ENCODE measurements at regions not wholly inside any gene's neighbourhood (a gene's known extent, or its start where the extent isn't known, plus 50 kb on each side); places are given as distances from the start of the nearest gene placed in this dataset.

GRCh38 chr11:47915374-47915773 lies 65.0 kb upstream of the PTPRJ start:
- no peak overlapping the region for H3K9ac ChIP-seq (ENCODE audit: insufficient read depth, low read depth, low read length)
- ATAC-seq, result peak; percentile 59
- H2AFZ ChIP-seq (ENCODE audit: low read length), result no peak overlapping the region
- CTCF ChIA-PET (ENCODE audit: low intra/inter-chr PET ratio, low total read pairs), result no interaction called here
- H3K27ac ChIP-seq (ENCODE audit: extremely low read length, insufficient read depth, low read length), result no peak overlapping the region
- peaks cover 47% of the 10 kb centered on the region for H3K4me1 ChIP-seq (ENCODE audit: insufficient read depth, low read length)
- peaks cover 0 to 3% of the 10 kb centered on the region in 2 experiments; a peak in 1 of 5 replicates for H3K27me3 ChIP-seq (ENCODE audit: control insufficient read depth in 1 of 2, insufficient read depth in 2 of 2, low read length in 2 of 2)
- peak overlapping the region; percentile 21 for H3K4me2 ChIP-seq (ENCODE audit: low read depth, low read length)
- H3K9me3 ChIP-seq (ENCODE audit: low read length), result no peaks in the 10 kb centered on the region
- H4K20me1 ChIP-seq (ENCODE audit: insufficient read depth, low read length), result no peaks in the 10 kb centered on the region
- peak; percentile 37 for DNase-seq (ENCODE audit: low spot score)
- H3K4me3 ChIP-seq (replicated peaks in 1 of 3; ENCODE audit: insufficient read depth in 1 of 3, low read depth in 2 of 3, low read length in 3 of 3), result no peak overlapping the region
- H3K79me2 ChIP-seq (ENCODE audit: insufficient read depth, low read length), result no peaks in the 10 kb centered on the region
- H3K36me3 ChIP-seq (replicated peaks in 1 of 2; ENCODE audit: control insufficient read depth in 1 of 2, insufficient read depth in 2 of 2, low read length in 2 of 2), result no peaks in the 10 kb centered on the region
- in situ Hi-C loops (cut with HindIII; ENCODE audit: extremely low pct_ligation_motif_present, low pct_unique_long_range_greater_than_20kb) (no loop called here), intact Hi-C loops (cut with micrococcal nuclease; ENCODE audit: unreplicated experiment) (no loop called here)
- BruUV-seq (replicated peaks), result no TSS peak
- WGBS (ENCODE audit: low lambda C conversion rate), result 3% methylated on average over 9 of the region's 9 CpGs
- FAIRE-seq, result no peak
- POLR2A ChIA-PET, result no interaction called here
- TF ChIP-seq ZNF615 (CRISPR knock-in tag; IDR thresholded peaks at IDR 0.05; ENCODE audit: borderline replicate concordance) (no peak), NFRKB (IDR thresholded peaks at IDR 0.05) (no peak), ZNF30 (CRISPR knock-in tag; IDR thresholded peaks at IDR 0.05) (no peak), EP300 (IDR thresholded peaks at IDR 0.05; ENCODE audit: low read depth in 2 of 2, low read length in 2 of 2) (no peak), EP300 (CRISPR knock-in tag; IDR thresholded peaks at IDR 0.05; ENCODE audit: borderline replicate concordance) (no peak), ZNF878 (CRISPR knock-in tag; IDR thresholded peaks at IDR 0.05) (no peak), ARID5B (CRISPR knock-in tag; IDR thresholded peaks at IDR 0.05) (peak; percentile 61), ZMYM4 (CRISPR knock-in tag; IDR thresholded peaks at IDR 0.05) (no peak), HNRNPLL (IDR thresholded peaks at IDR 0.05; ENCODE audit: low read depth, low read length, poor library complexity, severe bottlenecking) (no peak)
- TF ChIP-seq, protein P1, sequence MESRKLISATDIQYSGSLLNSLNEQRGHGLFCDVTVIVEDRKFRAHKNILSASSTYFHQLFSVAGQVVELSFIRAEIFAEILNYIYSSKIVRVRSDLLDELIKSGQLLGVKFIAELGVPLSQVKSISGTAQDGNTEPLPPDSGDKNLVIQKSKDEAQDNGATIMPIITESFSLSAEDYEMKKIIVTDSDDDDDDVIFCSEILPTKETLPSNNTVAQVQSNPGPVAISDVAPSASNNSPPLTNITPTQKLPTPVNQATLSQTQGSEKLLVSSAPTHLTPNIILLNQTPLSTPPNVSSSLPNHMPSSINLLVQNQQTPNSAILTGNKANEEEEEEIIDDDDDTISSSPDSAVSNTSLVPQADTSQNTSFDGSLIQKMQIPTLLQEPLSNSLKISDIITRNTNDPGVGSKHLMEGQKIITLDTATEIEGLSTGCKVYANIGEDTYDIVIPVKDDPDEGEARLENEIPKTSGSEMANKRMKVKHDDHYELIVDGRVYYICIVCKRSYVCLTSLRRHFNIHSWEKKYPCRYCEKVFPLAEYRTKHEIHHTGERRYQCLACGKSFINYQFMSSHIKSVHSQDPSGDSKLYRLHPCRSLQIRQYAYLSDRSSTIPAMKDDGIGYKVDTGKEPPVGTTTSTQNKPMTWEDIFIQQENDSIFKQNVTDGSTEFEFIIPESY (CRISPR knock-in tag; IDR thresholded peaks at IDR 0.05), result no peak
- TF ChIP-seq, protein P2, sequence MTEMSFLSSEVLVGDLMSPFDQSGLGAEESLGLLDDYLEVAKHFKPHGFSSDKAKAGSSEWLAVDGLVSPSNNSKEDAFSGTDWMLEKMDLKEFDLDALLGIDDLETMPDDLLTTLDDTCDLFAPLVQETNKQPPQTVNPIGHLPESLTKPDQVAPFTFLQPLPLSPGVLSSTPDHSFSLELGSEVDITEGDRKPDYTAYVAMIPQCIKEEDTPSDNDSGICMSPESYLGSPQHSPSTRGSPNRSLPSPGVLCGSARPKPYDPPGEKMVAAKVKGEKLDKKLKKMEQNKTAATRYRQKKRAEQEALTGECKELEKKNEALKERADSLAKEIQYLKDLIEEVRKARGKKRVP (CRISPR knock-in tag; IDR thresholded peaks at IDR 0.05), result no peak

Data from HepG2 (cell line).